ENCODE measurements at regions not wholly inside any gene's neighbourhood (a gene's known extent, or its start where the extent isn't known, plus 50 kb on each side); places are given as distances from the start of the nearest gene placed in this dataset.
"Not testable (repeated sequence)": the region's sequence is repeated elsewhere in the genome, so short reads cannot be mapped to it uniquely, and the experiment has no call there.

GRCh38 chr6:125587666-125588632 is 161.5 kb upstream of the HEY2 start (continued):
- TF ChIP-seq BRF2 (IDR thresholded peaks at IDR 0.05; ENCODE audit: borderline replicate concordance, insufficient read depth, insufficient read length), result no peak

GRCh38 chr6:125591796-125592195 is 157.6 kb upstream of the HEY2 start:
- intact Hi-C loops (cut with micrococcal nuclease); H4K20me1 ChIP-seq (replicated peaks; ENCODE audit: control insufficient read depth, insufficient read depth, low read length); CTCF ChIA-PET (ENCODE audit: low intra/inter-chr PET ratio); H3K4me2 ChIP-seq (ENCODE audit: insufficient read depth, low read length); H3K9me1 ChIP-seq (ENCODE audit: control insufficient read depth, insufficient read depth, low read length); H3K36me3 ChIP-seq (ENCODE audit: control insufficient read depth, insufficient read depth, low read length); H3K27ac ChIP-seq (ENCODE audit: extremely low read depth, low read depth, low read length); BruUV-seq (replicated peaks); H3K79me2 ChIP-seq (ENCODE audit: control insufficient read depth, insufficient read depth, low read length); H3K9me3 ChIP-seq (replicated peaks; ENCODE audit: control insufficient read depth, insufficient read depth, low read depth, low read length); FAIRE-seq; DNase-seq (ENCODE audit: extremely low read depth in 1 of 4, low spot score in 3 of 4); H3K9ac ChIP-seq (ENCODE audit: insufficient read depth in 1 of 2, low read depth in 2 of 2, low read length in 2 of 2); ATAC-seq; H3K27me3 ChIP-seq (ENCODE audit: control insufficient read depth in 2 of 2, insufficient read depth in 2 of 2, low read length in 2 of 2); H3K4me3 ChIP-seq; H2AFZ ChIP-seq (ENCODE audit: low read depth, low read length); in situ Hi-C loops (cut with MboI): not testable (repeated sequence)
- POLR2A ChIA-PET, result interaction anchor here (0.7 kb wide), 1 partner anchor 51 kb away, joined by 3 read pairs; no protein-coding TSS in a partner anchor
- 6% methylated on average over 3 of the region's 3 CpGs for WGBS (ENCODE audit: insufficient coverage, low coverage, missing lambda C conversion rate)
- peaks cover 0 to 12% of the 10 kb centered on the region in 2 experiments; a peak in 2 of 5 replicates for H3K4me1 ChIP-seq (replicated peaks in 1 of 2; ENCODE audit: control insufficient read depth in 2 of 2, insufficient read depth in 2 of 2, low read length in 2 of 2)
